NCI-H446 treated with DMSO at 0.1 percent for 48 hours (cell line): ENCODE measurements at regions not wholly inside any gene's neighbourhood (a gene's known extent, or its start where the extent isn't known, plus 50 kb on each side); places are given as distances from the start of the nearest gene placed in this dataset.

Experiments used
- DNase-seq: peaks from one replicate; lab custom pipeline; 2025; lab: John Stamatoyannopoulos, UW

- no peak for DNase-seq
Observed at GRCh38 chr7:137172105-137172590, 171.4 kb downstream of the PTN start.

- peak; percentile 81 for DNase-seq
Observed at GRCh38 chr7:137169282-137169698, 174.2 kb downstream of the PTN start.

GRCh38 chr7:137167609-137168008 is 175.9 kb downstream of the PTN start:
- DNase-seq: no peak

GRCh38 chr7:137166363-137166762 is 177.2 kb downstream of the PTN start:
- DNase-seq: no peak

GRCh38 chr7:137165786-137166185 is 177.7 kb downstream of the PTN start:
- no peak for DNase-seq

- DNase-seq: peak; percentile 10
Observed at GRCh38 chr7:137165241-137165640, 178.3 kb downstream of the PTN start.

GRCh38 chr7:137164251-137164650 is 179.3 kb downstream of the PTN start:
- no peak for DNase-seq

- no peak for DNase-seq
Observed at GRCh38 chr7:137160236-137160635, 183.3 kb downstream of the PTN start.

GRCh38 chr7:137157256-137157655 is 186.3 kb downstream of the PTN start:
- DNase-seq: no peak

- DNase-seq: no peak
Observed at GRCh38 chr7:137151690-137152052, 191.9 kb downstream of the PTN start.

GRCh38 chr7:137151041-137151689 is 192.4 kb downstream of the PTN start:
- no peak for DNase-seq

- DNase-seq: no peak
Observed at GRCh38 chr7:137147338-137147720, 196.2 kb downstream of the PTN start.

- DNase-seq: no peak
Observed at GRCh38 chr7:137146552-137147337, 196.8 kb downstream of the PTN start.

- DNase-seq: no peak
Observed at GRCh38 chr7:137146012-137146455, 197.5 kb downstream of the PTN start.

- DNase-seq: no peak
Observed at GRCh38 chr7:137142376-137142775, 201.2 kb downstream of the PTN start.

GRCh38 chr7:137135654-137136350 is 207.7 kb downstream of the PTN start:
- DNase-seq: no peak

- no peak for DNase-seq
Observed at GRCh38 chr7:137130751-137131158, 212.8 kb downstream of the PTN start.

- DNase-seq: no peak
Observed at GRCh38 chr7:137129025-137129424, 214.5 kb downstream of the PTN start.

GRCh38 chr7:137127806-137128205 is 215.7 kb downstream of the PTN start:
- no peak for DNase-seq

- no peak for DNase-seq
Observed at GRCh38 chr7:137127058-137127457, 216.5 kb downstream of the PTN start.

- no peak for DNase-seq
Observed at GRCh38 chr7:137122145-137122544, 221.4 kb downstream of the PTN start.

GRCh38 chr7:137120690-137121089 is 222.8 kb downstream of the PTN start:
- DNase-seq: no peak

GRCh38 chr7:137110535-137110934 is 233.0 kb downstream of the PTN start:
- no peak for DNase-seq
